Loucy (cell line): ENCODE measurements at regions not wholly inside any gene's neighbourhood (a gene's known extent, or its start where the extent isn't known, plus 50 kb on each side); places are given as distances from the start of the nearest gene placed in this dataset.

ENCODE experiments used
- EZH2phosphoT487 ChIP-seq: fragments of 200-600 bp; IDR thresholded peaks from 2 replicates; pipeline ENCODE4 v1.6.1; 2018; ENCODE audit warnings: antibody characterized with exemption, mild to moderate bottlenecking, moderate library complexity, borderline replicate concordance
- TF ChIP-seq, protein P1 (sequence below): fragments of 200-600 bp; sonication (generic); conservative IDR thresholded peaks from 2 replicates; pipeline ENCODE4 v1.5.1; 2014; ENCODE audit warnings: mild to moderate bottlenecking, antibody characterized with exemption, low read length

DNA sequence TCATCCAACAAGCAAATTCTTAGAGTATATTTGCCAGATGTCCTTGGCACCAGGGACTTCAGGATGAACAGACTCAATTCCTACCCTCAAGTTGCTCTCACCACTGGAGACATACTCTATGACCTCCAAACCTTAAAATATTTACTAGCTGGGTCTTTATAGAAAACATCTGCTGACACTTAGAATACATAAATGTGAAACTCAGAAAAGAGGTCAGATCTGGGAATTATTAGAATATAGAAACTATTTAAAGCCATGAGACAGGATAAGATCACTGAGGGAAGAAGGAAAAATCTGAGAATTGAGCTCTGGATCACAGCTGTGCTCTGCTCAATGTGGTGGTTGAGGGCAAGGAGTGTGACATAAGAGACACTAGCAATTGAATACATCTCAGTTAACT is 695.4 kb upstream of the UBE2E2 start:
- TF ChIP-seq, protein P1, sequence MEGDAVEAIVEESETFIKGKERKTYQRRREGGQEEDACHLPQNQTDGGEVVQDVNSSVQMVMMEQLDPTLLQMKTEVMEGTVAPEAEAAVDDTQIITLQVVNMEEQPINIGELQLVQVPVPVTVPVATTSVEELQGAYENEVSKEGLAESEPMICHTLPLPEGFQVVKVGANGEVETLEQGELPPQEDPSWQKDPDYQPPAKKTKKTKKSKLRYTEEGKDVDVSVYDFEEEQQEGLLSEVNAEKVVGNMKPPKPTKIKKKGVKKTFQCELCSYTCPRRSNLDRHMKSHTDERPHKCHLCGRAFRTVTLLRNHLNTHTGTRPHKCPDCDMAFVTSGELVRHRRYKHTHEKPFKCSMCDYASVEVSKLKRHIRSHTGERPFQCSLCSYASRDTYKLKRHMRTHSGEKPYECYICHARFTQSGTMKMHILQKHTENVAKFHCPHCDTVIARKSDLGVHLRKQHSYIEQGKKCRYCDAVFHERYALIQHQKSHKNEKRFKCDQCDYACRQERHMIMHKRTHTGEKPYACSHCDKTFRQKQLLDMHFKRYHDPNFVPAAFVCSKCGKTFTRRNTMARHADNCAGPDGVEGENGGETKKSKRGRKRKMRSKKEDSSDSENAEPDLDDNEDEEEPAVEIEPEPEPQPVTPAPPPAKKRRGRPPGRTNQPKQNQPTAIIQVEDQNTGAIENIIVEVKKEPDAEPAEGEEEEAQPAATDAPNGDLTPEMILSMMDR, result no peak
- no peak for TF ChIP-seq EZH2phosphoT487
